ENCODE measurements at regions not wholly inside any gene's neighbourhood (a gene's known extent, or its start where the extent isn't known, plus 50 kb on each side); places are given as distances from the start of the nearest gene placed in this dataset.

DNA sequence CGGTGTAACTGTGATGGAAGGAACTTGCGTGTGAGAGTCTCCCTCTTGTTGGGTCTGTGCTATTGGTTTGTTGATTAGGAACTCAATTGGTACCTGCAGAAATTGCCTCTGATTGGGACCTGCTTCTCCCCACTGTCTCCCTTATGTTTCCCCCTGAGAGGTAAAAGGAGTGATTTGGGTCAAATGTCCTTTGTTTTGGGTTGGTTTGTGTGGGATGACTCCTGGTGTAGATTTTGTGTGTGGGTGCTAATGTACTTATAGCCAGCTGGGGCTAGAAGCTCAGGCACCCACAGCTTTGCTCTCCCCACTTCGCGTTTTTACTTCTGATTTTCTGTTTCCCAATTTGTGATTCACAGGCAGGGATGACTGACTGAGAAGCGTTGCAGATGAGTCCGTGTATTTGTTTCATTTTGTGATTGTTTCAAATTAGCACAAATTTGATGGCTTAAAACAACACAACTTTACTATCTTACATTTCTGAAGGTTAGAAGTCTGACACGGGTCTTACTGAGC lies 79.1 kb downstream of the UTRN start:
- TF ChIP-seq, protein P1, sequence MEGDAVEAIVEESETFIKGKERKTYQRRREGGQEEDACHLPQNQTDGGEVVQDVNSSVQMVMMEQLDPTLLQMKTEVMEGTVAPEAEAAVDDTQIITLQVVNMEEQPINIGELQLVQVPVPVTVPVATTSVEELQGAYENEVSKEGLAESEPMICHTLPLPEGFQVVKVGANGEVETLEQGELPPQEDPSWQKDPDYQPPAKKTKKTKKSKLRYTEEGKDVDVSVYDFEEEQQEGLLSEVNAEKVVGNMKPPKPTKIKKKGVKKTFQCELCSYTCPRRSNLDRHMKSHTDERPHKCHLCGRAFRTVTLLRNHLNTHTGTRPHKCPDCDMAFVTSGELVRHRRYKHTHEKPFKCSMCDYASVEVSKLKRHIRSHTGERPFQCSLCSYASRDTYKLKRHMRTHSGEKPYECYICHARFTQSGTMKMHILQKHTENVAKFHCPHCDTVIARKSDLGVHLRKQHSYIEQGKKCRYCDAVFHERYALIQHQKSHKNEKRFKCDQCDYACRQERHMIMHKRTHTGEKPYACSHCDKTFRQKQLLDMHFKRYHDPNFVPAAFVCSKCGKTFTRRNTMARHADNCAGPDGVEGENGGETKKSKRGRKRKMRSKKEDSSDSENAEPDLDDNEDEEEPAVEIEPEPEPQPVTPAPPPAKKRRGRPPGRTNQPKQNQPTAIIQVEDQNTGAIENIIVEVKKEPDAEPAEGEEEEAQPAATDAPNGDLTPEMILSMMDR (IDR thresholded peaks at IDR 0.05) = no peak
- TF ChIP-seq POLR2A (IDR thresholded peaks at IDR 0.05) = no peak

All from gastroesophageal sphincter (tissue), 3 donors.